Adipocyte (in vitro differentiated cells): ENCODE measurements at regions not wholly inside any gene's neighbourhood (a gene's known extent, or its start where the extent isn't known, plus 50 kb on each side); places are given as distances from the start of the nearest gene placed in this dataset.
"Not testable (repeated sequence)": the region's sequence is repeated elsewhere in the genome, so short reads cannot be mapped to it uniquely, and the experiment has no call there.

Experiments used
- DNase-seq: peaks from one replicate; pipeline ENCODE4 v3.0.0-alpha.2; 2015; ENCODE audit warnings: low read depth
- H3K27me3 ChIP-seq: replicated peaks from 2 replicates; pipeline ENCODE4 v1.7.0; 2013; ENCODE audit warnings: mild to moderate bottlenecking, low read length, moderate library complexity; ENCODE audit not compliant: control insufficient read depth, insufficient read depth
- H3K36me3 ChIP-seq: 2 replicates; pipeline ENCODE4 v1.7.0; 2013; ENCODE audit warnings: low read length, mild to moderate bottlenecking, moderate library complexity; ENCODE audit not compliant: control insufficient read depth, insufficient read depth, severe bottlenecking
- H3K4me1 ChIP-seq: 2 replicates; pipeline ENCODE4 v1.7.0; 2013; ENCODE audit warnings: mild to moderate bottlenecking, low read length, moderate library complexity; ENCODE audit not compliant: control insufficient read depth, insufficient read depth
- H3K4me3 ChIP-seq: 2 replicates; pipeline ENCODE4 v1.7.0; 2013; ENCODE audit warnings: mild to moderate bottlenecking, low read length, moderate library complexity
- H3K9ac ChIP-seq: 2 replicates; pipeline ENCODE4 v1.7.0; 2013; ENCODE audit warnings: mild to moderate bottlenecking, low read length, moderate library complexity
- H3K9me3 ChIP-seq: 2 replicates; pipeline ENCODE4 v1.7.0; 2013; ENCODE audit warnings: mild to moderate bottlenecking, low read length, moderate library complexity; ENCODE audit not compliant: control insufficient read depth

DNA sequence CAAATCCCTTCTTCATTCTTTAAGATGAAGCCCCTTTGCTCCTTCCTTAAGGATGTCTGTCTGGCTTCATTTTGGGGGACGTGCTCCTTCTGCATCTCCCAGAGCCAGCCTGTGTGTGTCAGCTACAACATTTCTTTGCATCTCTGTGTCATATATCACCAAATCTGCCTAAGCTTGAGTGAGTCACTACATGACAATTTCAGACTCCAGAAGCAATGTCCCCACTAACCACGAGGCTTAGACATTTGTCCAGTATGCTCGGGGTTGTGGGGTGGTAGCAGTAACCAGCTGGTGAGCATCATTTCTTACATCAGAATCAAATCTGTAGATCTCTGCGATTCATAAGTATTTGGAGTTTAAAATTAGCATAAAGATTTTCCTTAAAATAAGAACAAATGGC lies 54.1 kb upstream of the USP14 start:
- DNase-seq, H3K4me1 ChIP-seq, H3K36me3 ChIP-seq, H3K27me3 ChIP-seq, H3K9ac ChIP-seq, H3K4me3 ChIP-seq, H3K9me3 ChIP-seq: not testable (repeated sequence)

DNA sequence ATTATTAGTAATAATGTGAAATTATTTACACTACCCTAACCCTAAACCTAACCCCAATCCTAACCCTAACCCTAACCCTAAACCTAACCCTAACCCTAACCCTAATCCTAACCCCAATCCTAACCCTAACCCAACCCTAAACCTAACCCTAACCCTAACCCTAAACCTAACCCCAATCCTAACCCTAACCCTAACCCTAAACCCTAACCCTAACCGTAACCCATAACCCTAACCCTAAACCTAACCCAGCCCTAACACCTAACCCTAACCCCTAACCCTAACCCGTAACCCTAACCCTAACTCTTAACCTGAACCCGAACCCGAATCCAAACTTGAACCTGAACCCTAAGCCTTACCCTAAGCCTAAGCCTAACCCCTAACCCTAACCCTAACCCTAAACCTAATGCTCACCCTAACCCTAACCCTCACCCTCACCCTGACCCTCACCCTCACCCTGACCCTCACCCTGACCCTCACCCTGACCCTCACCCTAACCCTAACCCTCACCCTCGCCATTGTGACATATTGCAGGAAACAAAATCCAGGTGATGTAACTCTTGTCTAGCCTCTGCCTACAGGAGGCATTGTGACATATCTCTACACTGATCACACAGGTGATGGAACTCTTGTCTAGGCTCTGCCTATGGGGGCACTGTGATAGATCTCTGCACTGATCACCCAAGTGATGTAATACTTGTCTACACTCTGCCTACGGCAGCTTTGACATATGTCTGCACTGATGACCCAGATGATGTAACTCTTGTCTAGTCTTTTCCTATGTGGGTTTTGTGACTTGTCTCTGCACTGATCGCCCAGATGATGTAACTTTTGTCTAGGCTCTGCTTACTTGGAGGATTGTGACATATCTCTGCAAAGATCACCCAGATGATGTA lies 53.0 kb upstream of the USP14 start:
- not testable (repeated sequence) for H3K9me3 ChIP-seq, H3K4me3 ChIP-seq, H3K36me3 ChIP-seq, H3K27me3 ChIP-seq, H3K4me1 ChIP-seq, H3K9ac ChIP-seq
- DNase-seq, result peak; percentile 1

- not testable (repeated sequence) for H3K9me3 ChIP-seq
Measured at GRCh38 chr18:106054-106851, 52.1 kb upstream of the USP14 start.

DNA sequence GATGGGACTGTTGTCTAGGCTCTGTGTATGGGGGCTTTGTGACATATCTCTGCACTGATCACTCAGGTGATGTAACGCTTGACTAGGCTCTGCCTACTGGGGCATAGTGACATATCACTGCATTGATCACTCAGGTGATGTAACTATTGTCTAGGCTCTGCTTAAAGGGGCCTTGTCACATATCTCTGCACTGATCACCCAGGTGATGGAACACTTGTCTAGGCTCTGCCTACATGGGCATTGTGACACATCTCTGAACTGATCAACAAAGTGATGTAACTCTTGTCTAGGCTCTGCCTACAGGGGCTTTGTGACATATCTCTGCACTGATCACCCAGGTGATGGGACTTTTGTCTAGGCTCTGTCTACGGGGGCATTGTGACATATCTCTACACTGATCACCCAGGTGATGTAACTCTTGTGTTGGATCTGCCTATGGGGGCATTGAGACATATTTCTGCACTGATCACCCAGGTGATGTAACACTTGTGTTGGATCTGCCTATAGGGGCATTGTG lies 51.4 kb upstream of the USP14 start:
- H3K9me3 ChIP-seq, H3K4me1 ChIP-seq, H3K27me3 ChIP-seq, H3K9ac ChIP-seq, DNase-seq, H3K4me3 ChIP-seq, H3K36me3 ChIP-seq: not testable (repeated sequence)

More at GRCh38 chr18:106054-106851, 52.1 kb upstream of the USP14 start:
- not testable (repeated sequence) for H3K4me1 ChIP-seq, DNase-seq, H3K9ac ChIP-seq, H3K4me3 ChIP-seq, H3K27me3 ChIP-seq, H3K36me3 ChIP-seq

- not testable (repeated sequence) for H3K36me3 ChIP-seq, DNase-seq, H3K4me1 ChIP-seq, H3K27me3 ChIP-seq, H3K9me3 ChIP-seq, H3K4me3 ChIP-seq, H3K9ac ChIP-seq
Measured at GRCh38 chr18:107464-107863, 50.9 kb upstream of the USP14 start.

GRCh38 chr18:107947-108664 lies 50.3 kb upstream of the USP14 start:
- H3K9me3 ChIP-seq, H3K4me3 ChIP-seq, DNase-seq, H3K4me1 ChIP-seq, H3K27me3 ChIP-seq, H3K36me3 ChIP-seq, H3K9ac ChIP-seq: not testable (repeated sequence)
